ENCODE measurements at regions not wholly inside any gene's neighbourhood (a gene's known extent, or its start where the extent isn't known, plus 50 kb on each side); places are given as distances from the start of the nearest gene placed in this dataset.

GRCh38 chr6:14031516-14031915 is 86.1 kb upstream of the CD83 start:
- no peak for DNase-seq

DNA sequence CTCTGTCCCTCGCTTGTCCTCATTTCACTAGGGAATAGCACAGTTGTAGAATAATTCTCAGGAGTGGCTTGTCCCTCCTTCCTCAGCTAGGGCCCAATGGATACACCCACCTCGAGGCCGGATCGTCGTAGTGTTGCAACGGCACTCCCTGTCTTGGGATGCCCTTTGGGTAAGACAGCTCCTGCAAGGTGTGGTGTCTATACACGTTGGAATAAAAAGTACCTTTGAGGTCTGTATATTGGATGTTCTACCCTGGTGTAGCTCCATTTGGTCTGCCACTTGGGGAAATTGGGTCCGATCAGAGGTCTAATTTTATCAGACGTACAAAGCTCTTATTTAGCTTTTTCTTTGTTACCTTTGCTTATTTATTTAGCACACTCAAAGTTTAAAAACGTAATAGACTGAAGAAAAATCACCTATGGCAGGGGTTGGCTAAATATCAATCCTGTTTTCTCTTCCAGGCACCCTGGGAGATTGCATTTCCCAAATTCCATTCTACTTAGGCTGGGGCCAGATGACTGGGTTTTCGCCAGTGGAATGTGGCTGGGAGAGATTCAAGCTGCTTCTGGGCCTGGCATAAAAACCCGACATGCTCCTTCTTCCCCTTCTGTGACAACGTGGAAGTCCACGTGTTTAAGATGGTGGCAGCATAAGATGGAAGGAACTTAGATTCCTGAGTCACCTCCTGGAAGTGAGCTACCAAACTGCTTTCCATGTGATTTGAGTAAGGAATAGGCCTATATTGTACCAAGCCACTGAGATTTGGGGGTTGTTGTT is 82.3 kb upstream of the CD83 start:
- DNase-seq: no peak

GRCh38 chr6:14035874-14036273 is 81.7 kb upstream of the CD83 start:
- no peak for DNase-seq

DNA sequence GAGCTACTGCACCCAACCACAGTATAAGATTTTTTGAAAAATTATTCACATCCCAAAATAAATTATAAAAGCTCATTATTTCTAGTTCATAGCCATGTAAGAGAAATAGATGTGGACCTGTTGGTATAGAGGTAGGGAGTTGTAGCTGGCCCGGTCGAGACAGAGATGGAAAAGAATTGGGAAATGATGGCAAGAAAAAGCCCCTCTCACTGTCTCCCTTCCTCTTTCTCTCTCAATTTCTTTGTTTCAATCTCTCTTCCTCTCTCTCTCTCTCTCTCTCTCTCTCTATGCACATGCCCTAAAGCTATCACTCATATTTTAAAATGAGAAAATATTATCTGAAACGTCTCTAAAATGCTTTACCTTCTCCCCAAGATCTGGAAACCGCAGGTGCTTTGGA is 80.7 kb upstream of the CD83 start:
- DNase-seq: no peak

DNA sequence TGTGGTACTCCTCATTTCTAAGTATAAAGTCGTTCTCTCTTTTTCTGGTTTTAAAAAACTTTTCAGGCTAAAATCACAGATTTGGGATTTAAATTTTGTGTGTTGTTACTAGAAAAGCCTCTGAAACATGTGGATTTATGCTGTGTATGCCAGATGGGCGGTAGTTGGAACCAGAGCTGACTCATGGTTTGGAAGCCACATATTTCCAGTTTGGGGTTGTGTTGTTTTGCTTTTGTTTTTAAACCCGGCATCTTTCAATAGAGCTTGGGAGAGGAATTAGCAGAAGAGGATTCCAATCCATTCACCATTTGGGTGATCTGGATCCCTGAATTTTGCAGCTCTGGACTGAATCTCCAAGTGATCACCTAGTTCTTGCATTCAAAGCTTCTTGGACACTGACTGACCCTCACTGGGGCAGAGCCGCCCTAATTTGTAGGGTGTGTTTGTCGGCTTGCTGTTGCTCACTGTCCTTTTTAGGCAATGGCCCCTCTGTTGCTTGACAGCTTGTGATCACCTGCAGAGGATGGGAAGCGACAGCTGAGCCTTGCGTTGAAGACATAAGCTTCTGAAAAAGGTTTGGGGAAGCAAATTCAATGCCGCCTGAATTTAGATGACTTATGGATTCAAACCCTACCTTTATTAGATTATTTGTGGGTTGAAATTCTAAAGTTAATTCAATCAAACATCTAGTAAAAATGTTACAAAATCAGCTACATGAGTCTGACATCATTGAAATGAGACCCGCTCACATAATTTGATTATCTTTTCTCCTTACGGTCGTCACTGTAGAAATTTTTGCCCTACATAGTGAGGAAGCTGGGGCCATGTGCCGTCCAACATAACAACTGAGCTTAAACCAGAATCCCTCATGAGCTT is 79.9 kb upstream of the CD83 start:
- no peak for DNase-seq

- DNase-seq: peak; percentile 51
These were observed 78.8 kb upstream of the CD83 start for GRCh38 chr6:14038467-14039437.

- no peak for DNase-seq
These were observed 77.5 kb upstream of the CD83 start for GRCh38 chr6:14040042-14040441.

DNA sequence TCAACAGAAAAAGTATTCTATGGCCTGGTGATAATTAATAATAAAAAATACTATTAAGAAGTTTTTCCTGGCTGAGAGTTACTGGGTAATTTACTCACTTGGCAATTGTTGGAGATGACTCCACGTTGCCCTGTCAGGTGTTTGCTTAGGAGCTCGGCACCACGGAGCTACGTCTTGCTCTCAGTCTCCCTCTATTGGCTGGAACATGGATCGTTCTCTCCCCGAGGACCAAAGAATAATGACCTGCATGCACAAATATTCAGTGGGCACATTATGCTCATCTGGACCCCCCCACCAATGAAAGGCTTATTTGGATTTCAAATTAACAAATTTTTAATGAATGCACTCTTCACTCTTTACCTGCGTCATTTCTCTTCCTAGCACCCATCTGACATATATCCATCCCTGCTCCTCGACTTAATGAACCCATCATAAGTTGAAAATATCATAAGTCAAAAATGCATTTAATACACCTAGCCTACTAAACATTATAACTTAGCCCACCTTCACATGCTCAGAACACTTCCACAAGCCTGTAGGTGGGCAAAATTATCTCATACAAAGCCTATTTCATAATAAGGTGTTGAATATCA is 71.0 kb upstream of the CD83 start:
- DNase-seq: no peak

DNA sequence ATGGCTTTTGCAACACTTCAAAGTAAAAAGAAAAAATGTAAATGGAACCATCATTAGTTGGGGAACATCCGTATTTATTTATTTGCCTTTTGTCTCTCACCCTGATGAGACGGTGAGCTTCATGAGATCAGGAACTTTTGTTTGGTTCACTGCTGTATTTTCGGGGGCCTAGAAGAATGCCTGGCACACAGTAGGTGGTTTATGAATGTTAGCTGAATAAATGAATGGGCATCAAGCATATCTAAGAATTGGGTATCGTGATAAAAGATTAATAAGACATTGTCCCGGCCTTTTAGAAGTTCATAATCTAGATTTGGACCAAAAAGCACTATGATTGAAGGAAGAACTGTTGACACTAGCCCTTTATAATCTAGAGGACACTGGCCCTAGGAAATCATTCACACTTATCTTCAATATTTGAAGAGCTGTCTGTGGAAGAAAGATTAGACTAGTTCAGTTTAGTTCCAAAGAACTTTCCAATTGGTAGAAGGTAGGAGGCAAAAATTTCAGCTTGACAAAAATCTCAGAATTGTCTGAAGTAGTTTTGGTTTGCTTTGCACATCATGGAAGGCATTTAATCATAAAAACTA is 70.3 kb upstream of the CD83 start:
- DNase-seq: no peak

GRCh38 chr6:14048837-14049236 is 68.7 kb upstream of the CD83 start:
- no peak for DNase-seq

- no peak for DNase-seq
These were observed 66.2 kb upstream of the CD83 start for GRCh38 chr6:14051355-14051754.

DNA sequence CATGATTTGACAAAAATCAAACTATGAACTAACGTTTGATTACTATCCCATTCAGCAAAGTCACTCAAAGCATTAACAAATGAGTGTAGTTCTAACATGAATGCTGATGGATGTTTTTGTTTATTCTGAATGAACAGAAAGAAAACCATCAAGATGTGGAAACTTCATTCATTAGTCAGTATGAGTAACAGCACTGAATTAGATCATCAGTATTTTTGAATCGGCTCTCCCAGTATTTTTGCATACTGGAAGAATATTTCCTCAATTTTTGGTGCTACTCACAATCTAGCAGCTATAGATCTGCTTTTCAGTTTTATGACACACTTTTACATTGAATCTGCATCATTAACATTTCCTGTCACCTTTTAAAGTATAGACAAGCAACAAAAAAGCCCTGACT is 63.8 kb upstream of the CD83 start:
- DNase-seq: no peak

DNA sequence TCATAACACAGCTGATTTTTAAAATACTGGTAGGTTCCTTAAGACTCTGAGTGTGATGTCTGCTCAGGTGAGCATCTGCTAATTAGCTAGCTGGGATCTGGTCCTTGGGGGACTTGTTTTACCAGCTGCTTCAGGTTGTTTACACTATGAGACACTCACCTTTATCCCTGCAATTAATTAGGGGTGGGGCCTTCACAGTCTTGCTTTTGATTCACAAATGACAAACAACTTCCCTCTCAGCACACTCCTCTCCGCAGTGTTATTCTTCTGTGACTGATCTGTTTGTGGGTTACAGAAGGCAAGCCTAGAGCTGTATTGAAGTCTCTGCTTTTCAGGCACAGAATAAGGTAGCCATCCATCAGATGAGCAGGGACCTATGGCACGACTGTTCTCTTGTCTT is 62.0 kb upstream of the CD83 start:
- peak; percentile 94 for DNase-seq

- DNase-seq: no peak
These were observed 59.4 kb upstream of the CD83 start for GRCh38 chr6:14058029-14058695.

DNA sequence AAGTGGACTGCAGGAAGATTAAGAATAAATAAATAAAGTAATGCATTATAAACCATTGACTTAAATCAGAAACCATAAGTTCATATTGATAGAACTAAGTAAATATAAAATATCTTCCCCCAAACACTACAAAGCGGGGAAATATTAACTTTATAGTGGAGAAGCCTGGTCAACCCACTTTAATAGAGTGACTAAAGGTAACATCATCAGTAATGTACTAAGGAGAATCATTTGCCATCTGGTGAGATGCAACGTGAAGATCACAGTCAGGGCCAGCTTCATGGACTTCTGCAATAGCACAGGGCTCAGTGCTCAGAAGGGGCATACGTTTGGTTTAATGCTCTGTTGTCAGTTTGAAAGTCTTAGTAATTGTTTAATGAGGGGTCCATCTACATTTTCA is 58.8 kb upstream of the CD83 start:
- DNase-seq: no peak

GRCh38 chr6:14059791-14060436 is 57.7 kb upstream of the CD83 start:
- DNase-seq: no peak

DNA sequence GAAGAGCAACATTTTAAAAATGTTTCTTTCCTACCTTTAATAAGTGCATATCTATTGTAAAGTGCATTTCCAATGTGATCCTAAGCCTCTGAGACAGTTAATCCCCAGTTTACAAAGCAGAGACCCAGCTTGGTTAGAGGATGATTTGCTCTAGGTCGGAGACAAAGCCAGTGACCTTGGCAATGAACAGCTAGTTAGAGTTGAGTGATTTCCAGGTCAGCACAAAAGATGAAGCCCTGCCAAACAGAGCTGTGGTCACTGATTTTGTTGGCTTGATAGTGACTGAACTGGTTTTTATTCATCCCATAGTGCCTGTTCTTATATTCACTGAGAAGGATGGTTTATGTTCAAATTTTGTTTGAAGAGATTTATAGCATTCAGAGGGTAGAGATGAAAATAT is 56.6 kb upstream of the CD83 start:
- DNase-seq: no peak

DNA sequence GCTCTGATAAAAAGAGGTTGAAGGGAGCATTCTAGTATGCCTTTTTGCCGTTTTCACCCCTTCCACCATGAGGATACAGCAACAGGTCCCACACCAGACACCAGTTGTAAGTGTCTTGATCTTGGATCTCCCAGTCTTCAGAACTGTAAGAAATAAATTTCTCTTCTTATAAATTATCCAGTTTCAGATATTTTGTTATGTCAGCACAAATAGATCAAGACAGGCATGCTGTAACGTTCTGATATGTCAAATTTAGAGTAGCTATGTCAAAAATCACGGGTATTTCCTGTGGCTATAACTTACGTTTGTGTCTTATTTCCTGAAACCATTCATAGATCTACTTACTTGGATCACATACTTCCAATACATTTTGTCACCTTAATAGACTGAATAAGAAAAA is 55.9 kb upstream of the CD83 start:
- no peak for DNase-seq

GRCh38 chr6:14062345-14063029 is 55.1 kb upstream of the CD83 start:
- no peak for DNase-seq

GRCh38 chr6:14063756-14064155 is 53.8 kb upstream of the CD83 start:
- DNase-seq: no peak

DNA sequence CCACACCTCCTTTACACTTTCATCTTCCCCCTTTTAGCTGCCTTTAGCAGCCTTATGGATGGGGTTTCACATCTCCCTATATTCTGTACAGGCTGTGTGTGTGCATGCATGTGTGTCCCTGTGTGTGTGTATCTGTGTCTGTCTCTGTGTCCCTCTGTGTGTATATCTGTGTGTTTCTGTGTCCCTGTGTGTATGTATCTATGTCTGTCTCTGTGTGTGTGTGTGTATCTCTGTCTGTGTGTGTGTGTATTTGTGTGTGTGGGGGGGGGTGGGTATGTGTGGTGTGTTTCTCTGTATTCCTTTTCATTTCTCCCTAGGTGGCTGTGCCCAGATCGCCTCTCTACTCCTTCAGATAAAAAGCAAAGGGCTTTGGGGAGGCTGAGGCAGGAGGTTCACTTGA is 52.2 kb upstream of the CD83 start:
- no peak for DNase-seq

Data from NCI-H1417 treated with DMSO at 0.1 percent for 48 hours (cell line).